H1 (cell line): ENCODE measurements at regions not wholly inside any gene's neighbourhood (a gene's known extent, or its start where the extent isn't known, plus 50 kb on each side); places are given as distances from the start of the nearest gene placed in this dataset.

ENCODE experiments used
- CTCF ChIA-PET: fragments of 300-600 bp; sonication (Branson Sonifier 250); formaldehyde crosslinking; loops from one replicate; lab custom pipeline; 2021; ENCODE audit not compliant: partially characterized antibody; lab: Charles Lee
- POLR2A ChIA-PET: fragments of 300-600 bp; sonication (Branson Sonifier 250); formaldehyde crosslinking; loops from one replicate; lab custom pipeline; 2021; ENCODE audit warnings: inconsistent platforms; ENCODE audit not compliant: partially characterized antibody; lab: Charles Lee
- DNase-seq, 2 experiments: peaks; one replicate each; pipeline versions ENCODE4 v3.0.0 to v3.0.0-alpha.2; 2010 to 2022; ENCODE audit warnings: low spot score in 2 of 2, low read depth in 1 of 2, mixed read lengths in 1 of 2
- FAIRE-seq: peaks from 2 replicates; lab custom pipeline; 2011; peaks lifted over from hg19 to GRCh38; lab: Jason Lieb, UNC
- H2AFZ ChIP-seq: 2 replicates; pipeline ENCODE4 v1.8.1; 2012; ENCODE audit warnings: low read length, inconsistent platforms
- H2AK5ac ChIP-seq: 2 replicates; pipeline ENCODE4 v1.6.1; 2013; ENCODE audit warnings: low read depth, low read length
- H2BK120ac ChIP-seq: replicated peaks from 2 replicates; pipeline ENCODE3; 2013; ENCODE audit warnings: low read depth, low read length, inconsistent platforms
- H2BK12ac ChIP-seq: 2 replicates; pipeline ENCODE4 v1.6.1; 2013; ENCODE audit warnings: low read depth, low read length
- H2BK15ac ChIP-seq: 2 replicates; pipeline ENCODE4 v1.6.1; 2013; ENCODE audit warnings: low read length
- H2BK20ac ChIP-seq: 2 replicates; pipeline ENCODE4 v1.6.1; 2013; ENCODE audit warnings: low read length
- H2BK5ac ChIP-seq: 2 replicates; pipeline ENCODE4 v1.6.1; 2013; ENCODE audit warnings: low read depth, low read length
- H3K14ac ChIP-seq: 2 replicates; pipeline ENCODE4 v1.6.1; 2013; ENCODE audit warnings: inconsistent platforms; ENCODE audit not compliant: insufficient read length
- H3K18ac ChIP-seq: 2 replicates; pipeline ENCODE4 v1.6.1; 2013; ENCODE audit warnings: low read length; ENCODE audit errors: extremely low read depth
- H3K23ac ChIP-seq: 2 replicates; pipeline ENCODE4 v1.6.1; 2013; ENCODE audit warnings: inconsistent platforms; ENCODE audit not compliant: insufficient read length
- H3K23me2 ChIP-seq: 2 replicates; pipeline ENCODE4 v1.6.1; 2013; ENCODE audit warnings: low read depth, low read length
- H3K27ac ChIP-seq: 2 replicates; pipeline ENCODE4 v1.6.1; 2011; ENCODE audit warnings: low read depth, low read length, inconsistent platforms
- H3K27me3 ChIP-seq, 4 experiments: replicated peaks in 1 of 4; 1 replicate in 1 of 4; 2 replicates in 3 of 4; pipeline versions ENCODE4 v1.6.1 to v1.8.1; 2011 to 2013; ENCODE audit warnings: low read length in 3 of 4, mild to moderate bottlenecking in 3 of 4, inconsistent platforms in 2 of 4, mixed read lengths in 2 of 4, moderate library complexity in 1 of 4; ENCODE audit not compliant: control insufficient read depth in 3 of 4, insufficient read depth in 3 of 4; ENCODE audit errors: extremely low read depth in 1 of 4
- H3K36me3 ChIP-seq, 4 experiments: 2 replicates each; pipeline versions ENCODE4 v1.6.1 to v1.8.1; 2011 to 2013; ENCODE audit warnings: mild to moderate bottlenecking in 4 of 4, low read length in 3 of 4, moderate library complexity in 2 of 4, control low read depth in 1 of 4, inconsistent platforms in 1 of 4; ENCODE audit not compliant: insufficient read depth in 4 of 4, control insufficient read depth in 2 of 4
- H3K4ac ChIP-seq: replicated peaks from 2 replicates; pipeline ENCODE3; 2013; ENCODE audit warnings: low read length, low read depth, mixed read lengths, inconsistent platforms; ENCODE audit not compliant: insufficient read length
- H3K4me1 ChIP-seq, 4 experiments: replicated peaks in 1 of 4; 1 replicate in 1 of 4; 2 replicates in 3 of 4; pipeline versions ENCODE4 v1.6.1 to v1.8.1; 2011 to 2013; ENCODE audit warnings: low read length in 3 of 4, inconsistent platforms in 2 of 4, mixed read lengths in 1 of 4; ENCODE audit not compliant: insufficient read depth in 4 of 4, control insufficient read depth in 3 of 4
- H3K4me2 ChIP-seq, 2 experiments: 2 replicates each; pipeline versions ENCODE4 v1.6.1 to v1.8.1; 2011 to 2013; ENCODE audit warnings: low read depth in 2 of 2, low read length in 2 of 2, control low read depth in 1 of 2, inconsistent platforms in 1 of 2, mild to moderate bottlenecking in 1 of 2; ENCODE audit not compliant: insufficient read depth in 1 of 2
- H3K4me3 ChIP-seq, 4 experiments: fragments of 200-600, 300-600 bp in 1 of 4; sonication (generic), shearing (Covaris generic), sonication (Bioruptor Twin) in 1 of 4; 2 replicates each; pipeline versions ENCODE4 v1.5.1 to v1.8.1; 2011 to 2016; ENCODE audit warnings: low read length in 4 of 4, low read depth in 3 of 4, control low read depth in 2 of 4, inconsistent platforms in 2 of 4, mild to moderate bottlenecking in 2 of 4, mixed read lengths in 1 of 4, moderate library complexity in 1 of 4; ENCODE audit not compliant: insufficient read depth in 2 of 4; ENCODE audit errors: extremely low read depth in 1 of 4
- H3K56ac ChIP-seq: replicated peaks from 2 replicates; pipeline ENCODE3; 2013; ENCODE audit warnings: low read depth, mild to moderate bottlenecking, mixed read lengths, low read length, inconsistent platforms; ENCODE audit not compliant: insufficient read length
- H3K79me1 ChIP-seq: 2 replicates; pipeline ENCODE4 v1.6.1; 2013; ENCODE audit warnings: low read depth, low read length, control low read depth
- H3K79me2 ChIP-seq, 2 experiments: 2 replicates each; pipeline versions ENCODE4 v1.6.1 to v1.8.1; 2012 to 2013; ENCODE audit warnings: low read length in 2 of 2, mild to moderate bottlenecking in 2 of 2, inconsistent platforms in 1 of 2; ENCODE audit not compliant: insufficient read depth in 2 of 2, control insufficient read depth in 1 of 2
- H3K9ac ChIP-seq, 4 experiments: replicated peaks in 1 of 4; 1 replicate in 1 of 4; 2 replicates in 3 of 4; pipeline versions ENCODE4 v1.6.1 to v1.8.1; 2011 to 2013; ENCODE audit warnings: low read depth in 3 of 4, low read length in 3 of 4, control low read depth in 2 of 4, mild to moderate bottlenecking in 2 of 4, moderate library complexity in 2 of 4, inconsistent platforms in 1 of 4; ENCODE audit errors: extremely low read depth in 1 of 4
- H3K9me3 ChIP-seq, 2 experiments: 2 replicates each; pipeline versions ENCODE4 v1.6.1 to v1.8.1; 2012 to 2013; ENCODE audit warnings: mild to moderate bottlenecking in 2 of 2, moderate library complexity in 2 of 2, control low read depth in 1 of 2, inconsistent platforms in 1 of 2, low read depth in 1 of 2, low read length in 1 of 2, mixed read lengths in 1 of 2; ENCODE audit not compliant: insufficient read depth in 2 of 2
- H4K20me1 ChIP-seq, 2 experiments: replicated peaks in 1 of 2; 2 replicates each; pipeline versions ENCODE3 to v1.8.1; 2011 to 2013; ENCODE audit warnings: inconsistent platforms in 2 of 2, low read length in 2 of 2, mild to moderate bottlenecking in 1 of 2; ENCODE audit not compliant: insufficient read depth in 2 of 2, control insufficient read depth in 1 of 2
- H4K5ac ChIP-seq: 2 replicates; pipeline ENCODE4 v1.6.1; 2013; ENCODE audit warnings: low read length, low read depth, mixed read lengths, inconsistent platforms; ENCODE audit not compliant: insufficient read length
- H4K8ac ChIP-seq: 2 replicates; pipeline ENCODE4 v1.8.0; 2013; ENCODE audit warnings: mild to moderate bottlenecking, moderate library complexity, low read length, inconsistent platforms; ENCODE audit not compliant: insufficient read depth; ENCODE audit errors: extremely low read depth
- H4K91ac ChIP-seq: replicated peaks from 2 replicates; pipeline ENCODE3; 2013; ENCODE audit warnings: low read length, mixed read lengths, inconsistent platforms; ENCODE audit not compliant: insufficient read length
- CBX8 ChIP-seq: fragments of 300-800, 300-1000 bp; sonication (generic); IDR thresholded peaks from 2 replicates; pipeline ENCODE4 v1.7.1; 2016; ENCODE audit warnings: low read depth, low read length, borderline replicate concordance
- CREB1 ChIP-seq: IDR thresholded peaks from 2 replicates; pipeline ENCODE4 v1.6.1; 2012; ENCODE audit warnings: inconsistent platforms
- GABPA ChIP-seq: IDR thresholded peaks from 2 replicates; pipeline ENCODE4 v1.6.1; 2011; ENCODE audit warnings: mild to moderate bottlenecking, low read length, moderate library complexity, borderline replicate concordance; ENCODE audit not compliant: insufficient read depth
- PHF8 ChIP-seq: fragments of 200-600 bp; sonication (generic); conservative IDR thresholded peaks from 2 replicates; pipeline ENCODE4 v1.7.1; 2012; ENCODE audit warnings: low read depth, mild to moderate bottlenecking, inconsistent platforms, low read length, moderate library complexity
- RNF2 ChIP-seq: fragments of 200-900, 300-1000 bp; sonication (generic); IDR thresholded peaks from 2 replicates; pipeline ENCODE4 v1.7.1; 2016; ENCODE audit warnings: borderline replicate concordance, low read depth, mild to moderate bottlenecking, antibody characterized with exemption, low read length; ENCODE audit not compliant: poor library complexity, severe bottlenecking; ENCODE audit errors: missing control alignments
- SP1 ChIP-seq: IDR thresholded peaks from 2 replicates; pipeline ENCODE4 v1.6.1; 2011; ENCODE audit warnings: low read depth, low read length
- SUZ12 ChIP-seq: fragments of 200-600 bp; sonication (generic); IDR thresholded peaks from 2 replicates; pipeline ENCODE4 v1.6.1; 2012; ENCODE audit warnings: mild to moderate bottlenecking, inconsistent platforms, low read length, moderate library complexity, mixed read lengths
- TAF1 ChIP-seq: IDR thresholded peaks from 2 replicates; pipeline ENCODE4 v1.6.1; 2011; ENCODE audit warnings: mild to moderate bottlenecking, low read depth, low read length
- USF2 ChIP-seq: IDR thresholded peaks from 2 replicates; pipeline ENCODE4 v1.6.1; 2011; ENCODE audit warnings: low read length, improper control_type of control experiment
- WGBS, 2 experiments: shearing (Covaris generic) in 1 of 2; methylation state at CpG; one replicate each; pipeline versions ENCODE4 v1.1.6 to v1.1.7; 2013 to 2015; ENCODE audit warnings: low lambda C conversion rate in 2 of 2, mixed read lengths in 2 of 2, inconsistent platforms in 1 of 2, low coverage in 1 of 2, missing lambda C conversion rate in 1 of 2; ENCODE audit not compliant: insufficient replicate concordance in 2 of 2, insufficient coverage in 1 of 2, insufficient read length in 1 of 2; ENCODE audit errors: extremely low coverage in 1 of 2, missing lambda C conversion rate in 1 of 2; 5-methylcytosine and 5-hydroxymethylcytosine counted together

- Histone ChIP-seq H3K4ac (no peak overlapping the region), H2BK15ac (no peak overlapping the region), H2BK12ac (no peak overlapping the region), H2AFZ (no peak overlapping the region), H3K18ac (no peak overlapping the region), H2BK5ac (no peak overlapping the region), H3K23me2 (no peaks in the 10 kb centered on the region), H3K23ac (no peak overlapping the region), H4K91ac (no peak overlapping the region), H4K5ac (no peak overlapping the region), H3K79me2 (no peaks in the 10 kb centered on the region), H3K36me3 (no peaks in the 10 kb centered on the region), H3K4me3 (no peak overlapping the region), H2BK120ac (no peak overlapping the region), H2BK20ac (no peak overlapping the region), H3K79me1 (no peaks in the 10 kb centered on the region), H3K4me2 (no peak overlapping the region), H3K9ac (no peak overlapping the region), H4K8ac (no peak overlapping the region), H3K4me1 (peaks cover 0 to 5% (median 2%) of the 10 kb centered on the region in 4 experiments; a peak in 1 of 7 replicates), H2AK5ac (no peak overlapping the region), H3K56ac (no peak overlapping the region), H4K20me1 (no peaks in the 10 kb centered on the region), H3K9me3 (no peaks in the 10 kb centered on the region), H3K27me3 (no peaks in the 10 kb centered on the region), H3K14ac (no peak overlapping the region), H3K27ac (no peak overlapping the region)
- ChIA-PET CTCF (interaction anchor here (0.6 to 3.2 kb wide), 7 partner anchors 76 to 394 kb away, joined by 3 to 9 read pairs (median 4); partner anchors contain the start of genes ABCA1 and NIPSNAP3B), POLR2A (no interaction called here)
- no peak for DNase-seq
- 95% methylated on average over 12 of the region's 12 CpGs; no CpG with 5 or more reads in 1 of the 2 experiments for WGBS, 2 experiments
- no peak for FAIRE-seq
- TF ChIP-seq PHF8 (no peak), RNF2 (no peak), USF2 (no peak), SP1 (no peak), TAF1 (no peak), CREB1 (no peak), GABPA (no peak), SUZ12 (no peak), CBX8 (no peak)
Observed at GRCh38 chr9:105158020-105158419, 86.4 kb upstream of the SLC44A1 start.
